ENCODE measurements at regions not wholly inside any gene's neighbourhood (a gene's known extent, or its start where the extent isn't known, plus 50 kb on each side); places are given as distances from the start of the nearest gene placed in this dataset.

GRCh38 chr12:68465227-68465626, 133.1 kb upstream of the MDM1 start:
- H3K9me3 Mint-ChIP-seq: no peaks in the 10 kb centered on the region
- TF ChIP-seq, protein P1, sequence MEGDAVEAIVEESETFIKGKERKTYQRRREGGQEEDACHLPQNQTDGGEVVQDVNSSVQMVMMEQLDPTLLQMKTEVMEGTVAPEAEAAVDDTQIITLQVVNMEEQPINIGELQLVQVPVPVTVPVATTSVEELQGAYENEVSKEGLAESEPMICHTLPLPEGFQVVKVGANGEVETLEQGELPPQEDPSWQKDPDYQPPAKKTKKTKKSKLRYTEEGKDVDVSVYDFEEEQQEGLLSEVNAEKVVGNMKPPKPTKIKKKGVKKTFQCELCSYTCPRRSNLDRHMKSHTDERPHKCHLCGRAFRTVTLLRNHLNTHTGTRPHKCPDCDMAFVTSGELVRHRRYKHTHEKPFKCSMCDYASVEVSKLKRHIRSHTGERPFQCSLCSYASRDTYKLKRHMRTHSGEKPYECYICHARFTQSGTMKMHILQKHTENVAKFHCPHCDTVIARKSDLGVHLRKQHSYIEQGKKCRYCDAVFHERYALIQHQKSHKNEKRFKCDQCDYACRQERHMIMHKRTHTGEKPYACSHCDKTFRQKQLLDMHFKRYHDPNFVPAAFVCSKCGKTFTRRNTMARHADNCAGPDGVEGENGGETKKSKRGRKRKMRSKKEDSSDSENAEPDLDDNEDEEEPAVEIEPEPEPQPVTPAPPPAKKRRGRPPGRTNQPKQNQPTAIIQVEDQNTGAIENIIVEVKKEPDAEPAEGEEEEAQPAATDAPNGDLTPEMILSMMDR (conservative IDR thresholded peaks at IDR 0.05): no peak
- H3K4me3 Mint-ChIP-seq: no peak overlapping the region
- no peaks in the 10 kb centered on the region for H3K36me3 Mint-ChIP-seq
- no peaks in the 10 kb centered on the region for H3K27me3 Mint-ChIP-seq
- H3K4me1 Mint-ChIP-seq (ENCODE audit: unreplicated experiment): no peaks in the 10 kb centered on the region
- no peak overlapping the region for H3K27ac Mint-ChIP-seq
- no peak for DNase-seq (ENCODE audit: extremely low spot score, unreplicated experiment)

DNA sequence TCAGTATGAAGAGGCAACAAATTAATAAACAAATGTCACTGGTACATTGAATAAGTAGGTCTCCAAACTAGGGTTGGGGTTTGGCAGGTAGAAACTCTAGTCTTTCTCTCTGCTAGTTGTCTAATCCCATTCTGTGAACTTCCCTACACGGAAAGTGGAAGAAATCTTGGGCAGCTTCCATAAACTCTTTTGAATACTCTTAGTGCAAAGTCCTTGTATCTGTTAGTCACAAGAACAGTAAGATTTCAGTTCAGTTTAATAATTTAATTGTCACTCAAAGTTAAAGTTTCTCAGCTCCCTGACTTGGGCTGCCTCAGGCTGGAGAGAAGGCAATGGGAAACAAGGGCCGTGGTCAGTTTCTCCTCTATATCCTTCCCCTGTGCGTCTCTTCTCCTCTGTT, 135.4 kb upstream of the MDM1 start:
- H3K4me3 Mint-ChIP-seq: no peak overlapping the region
- DNase-seq (ENCODE audit: extremely low spot score, unreplicated experiment): no peak
- H3K4me1 Mint-ChIP-seq (ENCODE audit: unreplicated experiment): no peaks in the 10 kb centered on the region
- no peak overlapping the region for H3K27ac Mint-ChIP-seq
- TF ChIP-seq, protein P1 (conservative IDR thresholded peaks at IDR 0.05): no peak
- H3K27me3 Mint-ChIP-seq: no peaks in the 10 kb centered on the region
- peaks cover 5% of the 10 kb centered on the region for H3K9me3 Mint-ChIP-seq
- H3K36me3 Mint-ChIP-seq: no peaks in the 10 kb centered on the region

GRCh38 chr12:68468036-68468435, 135.9 kb upstream of the MDM1 start:
- H3K36me3 Mint-ChIP-seq: no peaks in the 10 kb centered on the region
- no peaks in the 10 kb centered on the region for H3K27me3 Mint-ChIP-seq
- H3K27ac Mint-ChIP-seq: no peak overlapping the region
- DNase-seq (ENCODE audit: extremely low spot score, unreplicated experiment): no peak
- H3K9me3 Mint-ChIP-seq: peaks cover 5% of the 10 kb centered on the region
- no peaks in the 10 kb centered on the region for H3K4me1 Mint-ChIP-seq (ENCODE audit: unreplicated experiment)
- TF ChIP-seq, protein P1 (conservative IDR thresholded peaks at IDR 0.05): no peak
- no peak overlapping the region for H3K4me3 Mint-ChIP-seq

DNA sequence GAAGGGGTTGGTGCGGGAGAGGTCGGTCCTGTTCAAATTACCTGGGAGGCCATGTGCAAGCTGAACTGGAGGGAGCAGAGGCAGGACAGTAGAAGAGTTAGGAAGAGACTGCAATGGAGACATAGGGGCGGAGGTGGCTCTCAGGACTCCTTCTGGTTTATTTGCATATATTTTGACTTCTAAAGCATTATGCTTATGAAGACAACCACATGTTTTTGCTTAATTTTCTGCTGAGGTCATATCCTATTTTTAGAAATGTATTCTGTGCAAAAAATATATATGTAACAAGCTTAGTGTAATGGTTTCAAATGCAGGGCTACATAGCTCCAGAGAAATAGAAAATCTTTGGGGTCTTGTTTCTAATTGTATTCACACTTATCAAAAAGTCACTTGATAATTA, 137.0 kb upstream of the MDM1 start:
- H3K4me3 Mint-ChIP-seq: no peak overlapping the region
- H3K27ac Mint-ChIP-seq: no peak overlapping the region
- no peaks in the 10 kb centered on the region for H3K36me3 Mint-ChIP-seq
- no peak for DNase-seq (ENCODE audit: extremely low spot score, unreplicated experiment)
- no peaks in the 10 kb centered on the region for H3K4me1 Mint-ChIP-seq (ENCODE audit: unreplicated experiment)
- H3K27me3 Mint-ChIP-seq: no peaks in the 10 kb centered on the region
- TF ChIP-seq, protein P1 (conservative IDR thresholded peaks at IDR 0.05): no peak
- H3K9me3 Mint-ChIP-seq: peaks cover 5% of the 10 kb centered on the region

DNA sequence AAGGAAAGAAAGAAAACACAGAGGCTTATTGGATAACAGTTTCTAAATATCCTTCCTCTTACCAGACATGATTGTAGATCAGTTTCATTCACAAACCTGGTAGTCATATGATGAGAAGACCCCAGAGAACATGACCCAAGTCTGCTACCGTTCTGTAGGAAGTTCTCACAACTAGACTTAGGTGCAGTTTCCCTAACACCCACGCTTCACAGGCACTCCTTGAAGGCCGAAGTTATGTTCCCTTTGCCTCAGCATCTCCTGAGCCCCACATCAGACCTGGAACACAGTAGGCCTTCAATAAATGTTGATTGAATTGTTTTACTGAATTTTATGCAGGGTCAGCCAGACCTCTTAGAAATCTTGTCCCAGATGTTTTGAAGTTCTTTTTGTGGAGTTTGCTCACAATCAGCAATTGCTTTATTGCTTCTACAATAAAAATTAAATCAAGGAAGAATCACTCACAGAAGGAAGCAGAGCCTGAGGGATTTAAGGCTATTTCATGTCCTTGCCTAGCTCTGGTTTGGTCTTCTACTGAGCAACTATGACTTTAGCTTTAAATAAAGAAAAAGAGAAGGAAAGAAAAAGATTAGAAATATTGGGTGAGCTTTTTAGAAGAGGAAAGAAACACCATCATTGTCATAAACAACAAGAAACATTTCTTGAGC, 138.6 kb upstream of the MDM1 start:
- TF ChIP-seq, protein P1 (conservative IDR thresholded peaks at IDR 0.05): no peak
- Mint-ChIP-seq H3K27me3 (no peaks in the 10 kb centered on the region), H3K36me3 (no peaks in the 10 kb centered on the region), H3K4me1 (ENCODE audit: unreplicated experiment) (no peaks in the 10 kb centered on the region), H3K4me3 (no peak overlapping the region), H3K27ac (no peak overlapping the region), H3K9me3 (peaks cover 5% of the 10 kb centered on the region)
- DNase-seq (ENCODE audit: extremely low spot score, unreplicated experiment): no peak
